Esophagus (tissue), 2 donors: ENCODE measurements at regions not wholly inside any gene's neighbourhood (a gene's known extent, or its start where the extent isn't known, plus 50 kb on each side); places are given as distances from the start of the nearest gene placed in this dataset.

Experiments used
- H3K27ac ChIP-seq, 2 donors: one replicate each; pipeline ENCODE4 v1.5.1; 2013; ENCODE audit warnings: low read depth in 2 of 2, mild to moderate bottlenecking in 2 of 2, inconsistent platforms in 1 of 2, low read length in 1 of 2, moderate library complexity in 1 of 2
- H3K27me3 ChIP-seq, 2 donors: one replicate each; pipeline ENCODE4 v1.6.1; 2013; ENCODE audit warnings: low read length in 2 of 2, control low read depth in 1 of 2, mild to moderate bottlenecking in 1 of 2; ENCODE audit not compliant: insufficient read depth in 2 of 2, control insufficient read depth in 1 of 2
- H3K36me3 ChIP-seq, 2 donors: one replicate each; pipeline ENCODE4 v1.6.1; 2013; ENCODE audit warnings: low read length in 1 of 2; ENCODE audit not compliant: control insufficient read depth in 2 of 2, insufficient read depth in 2 of 2
- H3K4me1 ChIP-seq, 2 donors: one replicate each; pipeline ENCODE4 v1.6.1; 2013; ENCODE audit warnings: low read length in 1 of 2; ENCODE audit not compliant: control insufficient read depth in 2 of 2, insufficient read depth in 2 of 2
- H3K4me3 ChIP-seq, 2 donors: one replicate each; pipeline ENCODE4 v1.5.1; 2013; ENCODE audit warnings: low read length in 2 of 2, mild to moderate bottlenecking in 2 of 2, low read depth in 1 of 2, moderate library complexity in 1 of 2
- H3K9me3 ChIP-seq, 2 donors: one replicate each; pipeline ENCODE4 v1.6.1; 2013; ENCODE audit warnings: mild to moderate bottlenecking in 2 of 2, low read depth in 1 of 2, low read length in 1 of 2, moderate library complexity in 1 of 2; ENCODE audit not compliant: control insufficient read depth in 2 of 2, insufficient read depth in 1 of 2
- WGBS, 2 donors: extraction: QIAGEN DNeasy Blood & Tissue Kit; methylation state at CpG; one replicate each; pipeline ENCODE4 v1.1.7; 2013; 5-methylcytosine and 5-hydroxymethylcytosine counted together
- donor health status: healthy with polysubstance abuse.
- donor health status: Bipolar disorder and iron deficiency.

DNA sequence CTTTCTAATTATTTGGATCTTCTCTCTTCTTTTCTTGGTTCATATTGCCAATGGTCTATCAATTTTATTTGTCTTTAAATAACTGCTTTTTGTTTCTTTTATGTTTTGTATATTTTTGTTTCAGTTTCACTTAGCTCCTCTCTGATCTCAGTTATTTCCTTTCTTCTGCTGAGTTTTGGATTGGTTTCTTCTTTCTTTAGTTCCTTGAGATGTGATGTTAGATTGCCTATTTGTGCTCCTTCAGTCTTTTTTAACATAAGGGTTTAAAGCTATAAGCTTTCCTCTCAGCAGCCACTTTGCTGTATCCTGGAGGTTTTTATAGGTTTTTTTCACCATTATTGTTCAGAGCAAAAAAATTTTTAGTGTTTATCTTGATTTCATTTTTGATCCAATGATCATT is 351.6 kb downstream of the KDM5D start:
- no peaks in the 10 kb centered on the region for H3K9me3 ChIP-seq
- H3K36me3 ChIP-seq, result no peaks in the 10 kb centered on the region
- H3K4me1 ChIP-seq, result no peaks in the 10 kb centered on the region
- no peak overlapping the region for H3K4me3 ChIP-seq
- H3K27me3 ChIP-seq, result no peaks in the 10 kb centered on the region
- H3K27ac ChIP-seq, result no peak overlapping the region

DNA sequence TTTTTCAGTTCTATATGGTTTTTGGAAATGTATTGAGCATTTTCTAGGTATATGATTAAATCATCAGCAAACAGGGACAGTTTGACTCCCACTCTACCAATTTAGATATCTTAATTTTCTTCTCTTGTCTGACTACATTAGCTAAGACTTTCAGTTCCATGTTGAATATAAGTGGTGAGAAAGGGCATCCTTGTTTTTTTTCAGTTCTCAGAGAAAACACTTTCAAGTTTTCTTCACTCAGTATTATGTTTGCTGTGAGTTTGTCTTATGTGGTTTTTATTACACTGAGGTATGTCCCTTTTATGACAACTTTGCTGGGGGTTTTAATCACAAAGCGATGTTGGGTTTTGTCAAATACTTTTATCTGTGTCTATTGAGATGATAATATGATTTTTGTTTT is 352.6 kb downstream of the KDM5D start:
- Histone ChIP-seq H3K9me3 (no peaks in the 10 kb centered on the region), H3K4me1 (no peaks in the 10 kb centered on the region), H3K27ac (no peak overlapping the region), H3K36me3 (no peaks in the 10 kb centered on the region), H3K27me3 (no peaks in the 10 kb centered on the region), H3K4me3 (no peak overlapping the region)
- 80 to 81% methylated on average over 1 of the region's 1 CpG for WGBS, 2 donors

DNA sequence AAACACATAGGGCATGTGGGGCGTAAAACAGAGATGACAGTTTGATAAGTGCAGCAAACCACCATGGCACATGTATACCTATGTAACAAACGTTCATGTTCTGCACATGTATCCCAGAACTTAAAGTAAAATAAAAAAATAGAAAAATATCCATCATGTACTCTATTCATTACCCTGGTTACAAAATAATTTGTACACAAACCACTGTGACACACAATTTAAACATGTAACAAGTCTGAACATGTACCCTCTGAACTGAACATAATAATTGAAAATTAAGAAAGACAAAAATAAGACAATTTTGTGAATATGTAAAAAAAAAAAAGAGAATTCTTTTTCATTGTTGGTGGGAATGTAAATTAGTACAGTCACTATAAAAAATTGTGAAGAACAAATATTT is 379.2 kb downstream of the KDM5D start:
- WGBS, 2 donors, result 62% methylated on average over 2 of the region's 2 CpGs; no CpG with 5 or more reads in 1 of the 2 donors

DNA sequence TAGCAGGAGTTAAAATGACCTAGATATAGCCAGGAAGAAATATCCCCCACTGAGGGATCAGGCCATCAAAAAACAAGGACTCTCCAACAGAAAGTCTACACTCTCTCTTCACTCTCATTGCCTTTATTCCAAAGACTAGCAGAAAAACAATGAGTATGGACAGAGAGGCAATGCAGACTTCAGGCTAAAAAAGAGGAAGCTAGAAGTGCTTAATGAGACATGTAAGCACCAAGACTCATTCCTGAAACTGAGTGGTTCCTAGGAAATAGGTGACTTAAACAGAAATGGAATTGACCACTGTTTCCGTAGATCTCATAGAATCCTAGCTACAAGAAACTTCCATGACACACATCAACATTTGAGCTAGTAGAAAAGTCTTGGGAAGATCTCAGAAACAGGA is 387.3 kb downstream of the KDM5D start:
- 75 to 84% methylated on average over 1 of the region's 1 CpG for WGBS, 2 donors
- Histone ChIP-seq H3K9me3 (no peaks in the 10 kb centered on the region), H3K36me3 (no peaks in the 10 kb centered on the region), H3K4me1 (no peaks in the 10 kb centered on the region), H3K27ac (no peak overlapping the region), H3K27me3 (no peaks in the 10 kb centered on the region), H3K4me3 (no peak overlapping the region)

More for the DNA sequence above, 379.2 kb downstream of the KDM5D start:
- no peak overlapping the region for H3K27ac ChIP-seq
- H3K36me3 ChIP-seq, result no peaks in the 10 kb centered on the region
- no peaks in the 10 kb centered on the region for H3K9me3 ChIP-seq
- H3K4me3 ChIP-seq, result no peak overlapping the region
- no peaks in the 10 kb centered on the region for H3K27me3 ChIP-seq
- no peaks in the 10 kb centered on the region for H3K4me1 ChIP-seq

GRCh38 chrY:19356735-19357134 is 387.8 kb downstream of the KDM5D start:
- no peaks in the 10 kb centered on the region for H3K27me3 ChIP-seq
- no peak overlapping the region for H3K4me3 ChIP-seq
- H3K4me1 ChIP-seq, result no peaks in the 10 kb centered on the region
- no peaks in the 10 kb centered on the region for H3K9me3 ChIP-seq
- no peak overlapping the region for H3K27ac ChIP-seq
- no peaks in the 10 kb centered on the region for H3K36me3 ChIP-seq

GRCh38 chrY:19354857-19355173 is 389.7 kb downstream of the KDM5D start:
- Histone ChIP-seq H3K36me3 (no peaks in the 10 kb centered on the region), H3K27me3 (no peaks in the 10 kb centered on the region), H3K9me3 (no peaks in the 10 kb centered on the region), H3K4me3 (no peak overlapping the region), H3K4me1 (no peaks in the 10 kb centered on the region), H3K27ac (no peak overlapping the region)
- 80 to 98% methylated on average over 1 of the region's 1 CpG for whole genome bisulfite sequencing, 2 donors

DNA sequence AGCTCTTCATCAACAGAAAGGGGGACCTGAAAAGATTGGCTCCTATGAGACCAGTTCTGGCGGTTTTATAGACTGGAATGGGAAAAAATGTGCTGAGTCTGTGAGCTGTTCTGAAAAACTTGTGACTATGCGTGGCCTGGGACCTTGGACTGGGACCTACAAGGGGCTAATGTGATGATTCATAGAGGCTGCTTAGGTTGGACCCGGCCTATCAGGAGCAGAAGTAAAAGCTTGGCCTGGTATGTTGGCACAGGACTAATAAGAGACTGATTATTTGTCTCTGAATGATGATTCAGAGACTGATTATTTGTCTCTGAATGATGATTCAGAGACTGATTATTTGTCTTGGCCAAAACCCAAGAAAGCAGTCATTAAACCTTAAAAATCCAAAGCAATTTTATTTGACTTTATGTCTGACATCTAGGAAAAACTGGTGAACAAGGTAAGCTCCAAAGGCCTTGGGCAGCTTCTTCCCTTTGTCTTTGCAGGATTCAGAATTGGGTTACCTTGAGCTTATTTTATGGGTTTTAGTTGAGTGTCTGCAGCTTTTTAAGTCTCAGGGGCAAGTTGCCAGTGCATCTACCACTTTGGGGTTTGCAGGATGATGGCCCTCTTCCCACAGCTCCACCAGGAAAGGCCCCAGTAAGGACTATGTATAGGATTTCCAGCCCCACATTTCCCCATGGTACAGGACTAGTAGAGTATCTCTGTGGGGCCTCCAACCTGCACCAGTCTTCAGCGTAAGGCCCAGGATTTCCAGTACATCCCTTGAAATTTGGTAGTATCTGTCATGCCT is 390.3 kb downstream of the KDM5D start:
- Histone ChIP-seq H3K4me1 (no peaks in the 10 kb centered on the region), H3K4me3 (no peak overlapping the region), H3K27ac (no peak overlapping the region), H3K27me3 (no peaks in the 10 kb centered on the region), H3K36me3 (no peaks in the 10 kb centered on the region), H3K9me3 (no peaks in the 10 kb centered on the region)
- 53 to 74% methylated on average over 3 to 4 of the region's 4 CpGs for WGBS, 2 donors

- H3K27me3 ChIP-seq, result no peaks in the 10 kb centered on the region
- no peaks in the 10 kb centered on the region for H3K4me1 ChIP-seq
- no peak overlapping the region for H3K4me3 ChIP-seq
- no peaks in the 10 kb centered on the region for H3K9me3 ChIP-seq
- H3K27ac ChIP-seq, result no peak overlapping the region
- H3K36me3 ChIP-seq, result no peaks in the 10 kb centered on the region
- 62% methylated on average over 2 of the region's 2 CpGs; no CpG with 5 or more reads in 1 of the 2 donors for WGBS, 2 donors
Measured at GRCh38 chrY:19351616-19352015, 392.9 kb downstream of the KDM5D start.

GRCh38 chrY:19321701-19322100 is 422.8 kb downstream of the KDM5D start:
- 42 to 47% methylated on average over 3 of the region's 3 CpGs for WGBS, 2 donors
- peak overlapping the region in 1 of 2 donors; percentile 56 for H3K27ac ChIP-seq
- no peaks in the 10 kb centered on the region for H3K4me1 ChIP-seq
- no peak overlapping the region for H3K4me3 ChIP-seq
- no peaks in the 10 kb centered on the region for H3K36me3 ChIP-seq
- H3K27me3 ChIP-seq, result no peaks in the 10 kb centered on the region
- no peaks in the 10 kb centered on the region for H3K9me3 ChIP-seq

DNA sequence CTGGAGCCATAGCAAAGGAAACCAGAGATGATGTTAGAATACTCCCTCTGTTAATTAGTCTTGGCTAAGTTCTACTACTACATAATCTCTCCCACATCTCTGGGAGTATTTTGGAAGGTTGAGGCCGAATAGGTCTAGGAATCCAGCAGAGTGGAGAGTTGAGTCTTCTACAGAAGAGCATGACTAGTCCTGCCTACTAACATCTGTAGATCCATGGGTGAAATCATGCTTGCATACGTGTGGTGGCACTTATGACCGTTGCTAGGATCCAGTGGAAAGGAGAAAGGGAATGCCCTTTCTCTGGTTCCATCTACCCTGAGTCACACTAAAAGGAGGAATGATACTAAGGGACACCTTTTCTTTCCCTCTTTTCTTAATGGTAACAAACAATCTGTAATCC is 425.4 kb downstream of the KDM5D start:
- WGBS, 2 donors, result 80 to 82% methylated on average over 1 to 3 of the region's 3 CpGs
- Histone ChIP-seq H3K27ac (no peak overlapping the region), H3K36me3 (no peaks in the 10 kb centered on the region)

More for the DNA sequence above, 425.4 kb downstream of the KDM5D start:
- Histone ChIP-seq H3K4me1 (no peaks in the 10 kb centered on the region), H3K27me3 (no peaks in the 10 kb centered on the region), H3K4me3 (no peak overlapping the region), H3K9me3 (no peaks in the 10 kb centered on the region)
